ENCODE measurements at regions not wholly inside any gene's neighbourhood (a gene's known extent, or its start where the extent isn't known, plus 50 kb on each side); places are given as distances from the start of the nearest gene placed in this dataset.

DNA sequence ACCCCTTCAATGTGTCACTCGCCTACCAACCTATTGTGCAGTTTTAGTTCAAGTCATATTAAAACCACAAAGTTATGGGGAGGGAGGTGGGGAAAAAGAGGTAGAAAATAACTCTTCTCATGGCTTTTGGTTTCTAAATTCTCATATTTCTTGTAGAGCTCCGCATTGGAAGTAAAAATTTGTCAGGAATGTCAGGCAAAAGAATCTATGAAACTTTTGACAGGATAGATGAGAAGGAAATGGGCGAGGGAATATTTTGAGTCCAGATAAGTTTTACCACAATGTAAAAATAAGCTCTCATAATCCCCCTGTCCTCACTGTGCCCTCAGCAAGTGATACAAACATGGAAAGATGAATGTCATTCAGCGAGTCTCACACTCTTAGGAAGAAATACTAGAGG lies 270.4 kb downstream of the DLEU7 start:
- TF ChIP-seq, protein P1, sequence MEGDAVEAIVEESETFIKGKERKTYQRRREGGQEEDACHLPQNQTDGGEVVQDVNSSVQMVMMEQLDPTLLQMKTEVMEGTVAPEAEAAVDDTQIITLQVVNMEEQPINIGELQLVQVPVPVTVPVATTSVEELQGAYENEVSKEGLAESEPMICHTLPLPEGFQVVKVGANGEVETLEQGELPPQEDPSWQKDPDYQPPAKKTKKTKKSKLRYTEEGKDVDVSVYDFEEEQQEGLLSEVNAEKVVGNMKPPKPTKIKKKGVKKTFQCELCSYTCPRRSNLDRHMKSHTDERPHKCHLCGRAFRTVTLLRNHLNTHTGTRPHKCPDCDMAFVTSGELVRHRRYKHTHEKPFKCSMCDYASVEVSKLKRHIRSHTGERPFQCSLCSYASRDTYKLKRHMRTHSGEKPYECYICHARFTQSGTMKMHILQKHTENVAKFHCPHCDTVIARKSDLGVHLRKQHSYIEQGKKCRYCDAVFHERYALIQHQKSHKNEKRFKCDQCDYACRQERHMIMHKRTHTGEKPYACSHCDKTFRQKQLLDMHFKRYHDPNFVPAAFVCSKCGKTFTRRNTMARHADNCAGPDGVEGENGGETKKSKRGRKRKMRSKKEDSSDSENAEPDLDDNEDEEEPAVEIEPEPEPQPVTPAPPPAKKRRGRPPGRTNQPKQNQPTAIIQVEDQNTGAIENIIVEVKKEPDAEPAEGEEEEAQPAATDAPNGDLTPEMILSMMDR (IDR thresholded peaks at IDR 0.05): no peak
- no peak for TF ChIP-seq POLR2A (IDR thresholded peaks at IDR 0.05)

Measured in heart left ventricle (tissue), 13 donors.